ENCODE measurements at regions not wholly inside any gene's neighbourhood (a gene's known extent, or its start where the extent isn't known, plus 50 kb on each side); places are given as distances from the start of the nearest gene placed in this dataset.

GRCh38 chr6:119581220-119581619 lies 231.7 kb upstream of the MAN1A1 start (continued):
- no peak for TF ChIP-seq REST (IDR thresholded peaks at IDR 0.05; ENCODE audit: borderline replicate concordance)
- no peak for TF ChIP-seq REST (CRISPR knock-in tag; IDR thresholded peaks at IDR 0.05; ENCODE audit: low read depth)
- no peak for TF ChIP-seq ZKSCAN1 (IDR thresholded peaks at IDR 0.05; ENCODE audit: low read depth, low read length)
- no peak for TF ChIP-seq GABPB2 (CRISPR knock-in tag; conservative IDR thresholded peaks at IDR 0.05)
- TF ChIP-seq MEF2A (IDR thresholded peaks at IDR 0.05; ENCODE audit: control insufficient read depth, low read depth, low read length), result no peak
- no peak for TF ChIP-seq CREB5 (CRISPR knock-in tag; IDR thresholded peaks at IDR 0.05)
- TF ChIP-seq MIER1 (IDR thresholded peaks at IDR 0.05; ENCODE audit: low read depth), result no peak
- no peak for TF ChIP-seq HMGXB4 (CRISPR knock-in tag; IDR thresholded peaks at IDR 0.05)
- peak; percentile 27; the same call in 1 of the 2 replicates for TF ChIP-seq MAFF (IDR thresholded peaks at IDR 0.05; ENCODE audit: low read length)
- TF ChIP-seq C11orf30 (IDR thresholded peaks at IDR 0.05; ENCODE audit: low read depth), result peak; percentile 64; the same call in 1 of the 2 replicates
- TF ChIP-seq DEAF1 (CRISPR knock-in tag; IDR thresholded peaks at IDR 0.05), result no peak
- no peak for TF ChIP-seq PRDM10 (IDR thresholded peaks at IDR 0.05; ENCODE audit: partially characterized antibody)
